ENCODE measurements at regions not wholly inside any gene's neighbourhood (a gene's known extent, or its start where the extent isn't known, plus 50 kb on each side); places are given as distances from the start of the nearest gene placed in this dataset.

GRCh38 chr2:13014783-13015182 lies 298.0 kb downstream of the TRIB2 start:
- no TSS peak for BruUV-seq (replicated peaks)
- Histone ChIP-seq H4K20me1 (ENCODE audit: insufficient read depth, low read length) (no peaks in the 10 kb centered on the region), H3K36me3 (replicated peaks in 1 of 2; ENCODE audit: control insufficient read depth in 1 of 2, insufficient read depth in 2 of 2, low read length in 2 of 2) (no peaks in the 10 kb centered on the region), H2AFZ (ENCODE audit: low read length) (no peak overlapping the region), H3K27ac (ENCODE audit: extremely low read length, insufficient read depth, low read length) (no peak overlapping the region), H3K79me2 (ENCODE audit: insufficient read depth, low read length) (no peaks in the 10 kb centered on the region), H3K9me3 (ENCODE audit: low read length) (no peaks in the 10 kb centered on the region), H3K27me3 (ENCODE audit: control insufficient read depth in 1 of 2, insufficient read depth in 2 of 2, low read length in 2 of 2) (no peaks in the 10 kb centered on the region), H3K4me1 (ENCODE audit: insufficient read depth, low read length) (no peaks in the 10 kb centered on the region), H3K4me3 (replicated peaks in 1 of 3; ENCODE audit: insufficient read depth in 1 of 3, low read depth in 2 of 3, low read length in 3 of 3) (no peak overlapping the region), H3K4me2 (ENCODE audit: low read depth, low read length) (no peak overlapping the region), H3K9ac (ENCODE audit: insufficient read depth, low read depth, low read length) (no peak overlapping the region)
- ChIA-PET POLR2A (no interaction called here), CTCF (ENCODE audit: low intra/inter-chr PET ratio, low total read pairs) (no interaction called here)
- TF ChIP-seq CCAR2 (optimal IDR thresholded peaks at IDR 0.05; ENCODE audit: low read depth, low read length) (no peak), MNT (IDR thresholded peaks at IDR 0.05) (peak; percentile 38; the same call in 1 of the 2 replicates)
- ATAC-seq = no peak
- intact Hi-C loops (cut with micrococcal nuclease; ENCODE audit: unreplicated experiment) = no loop called here
- WGBS (ENCODE audit: low lambda C conversion rate) = 98% methylated on average over 3 of the region's 3 CpGs
- no peak for DNase-seq (ENCODE audit: low spot score)
- in situ Hi-C loops (cut with HindIII; ENCODE audit: extremely low pct_ligation_motif_present, low pct_unique_long_range_greater_than_20kb) = no loop called here
- FAIRE-seq = no peak

- in situ Hi-C loops (cut with HindIII; ENCODE audit: extremely low pct_ligation_motif_present, low pct_unique_long_range_greater_than_20kb) (no loop called here), intact Hi-C loops (cut with micrococcal nuclease; ENCODE audit: unreplicated experiment) (no loop called here)
- no peak for FAIRE-seq
- ATAC-seq = no peak
- CTCF ChIA-PET (ENCODE audit: low intra/inter-chr PET ratio, low total read pairs) = no interaction called here
- Histone ChIP-seq H3K4me2 (ENCODE audit: low read depth, low read length) (no peak overlapping the region), H3K27me3 (ENCODE audit: control insufficient read depth in 1 of 2, insufficient read depth in 2 of 2, low read length in 2 of 2) (no peaks in the 10 kb centered on the region), H3K27ac (ENCODE audit: extremely low read length, insufficient read depth, low read length) (no peak overlapping the region), H3K79me2 (ENCODE audit: insufficient read depth, low read length) (no peaks in the 10 kb centered on the region), H3K4me3 (replicated peaks in 1 of 3; ENCODE audit: insufficient read depth in 1 of 3, low read depth in 2 of 3, low read length in 3 of 3) (no peak overlapping the region), H3K36me3 (replicated peaks in 1 of 2; ENCODE audit: control insufficient read depth in 1 of 2, insufficient read depth in 2 of 2, low read length in 2 of 2) (no peaks in the 10 kb centered on the region), H2AFZ (ENCODE audit: low read length) (no peak overlapping the region), H3K9ac (ENCODE audit: insufficient read depth, low read depth, low read length) (no peak overlapping the region), H4K20me1 (ENCODE audit: insufficient read depth, low read length) (no peaks in the 10 kb centered on the region), H3K9me3 (ENCODE audit: low read length) (no peaks in the 10 kb centered on the region), H3K4me1 (ENCODE audit: insufficient read depth, low read length) (no peaks in the 10 kb centered on the region)
- POLR2A ChIA-PET = no interaction called here
- no TSS peak for BruUV-seq (replicated peaks)
- WGBS (ENCODE audit: low lambda C conversion rate) = 32% methylated on average over 2 of the region's 2 CpGs
- DNase-seq (ENCODE audit: low spot score) = no peak
- TF ChIP-seq ONECUT2 (CRISPR knock-in tag; IDR thresholded peaks at IDR 0.05) (no peak), ZNF101 (CRISPR knock-in tag; IDR thresholded peaks at IDR 0.05; ENCODE audit: borderline replicate concordance, low read depth) (no peak), ZKSCAN5 (CRISPR knock-in tag; IDR thresholded peaks at IDR 0.05) (no peak), NRL (CRISPR knock-in tag; IDR thresholded peaks at IDR 0.05; ENCODE audit: borderline replicate concordance) (no peak), SNAPC2 (CRISPR knock-in tag; IDR thresholded peaks at IDR 0.05) (no peak), CREB3 (CRISPR knock-in tag; IDR thresholded peaks at IDR 0.05) (no peak), ZNF761 (CRISPR knock-in tag; conservative IDR thresholded peaks at IDR 0.05) (no peak), PHF8 (CRISPR knock-in tag; IDR thresholded peaks at IDR 0.05) (no peak), AHR (CRISPR knock-in tag; IDR thresholded peaks at IDR 0.05) (no peak), ZFP36L1 (CRISPR knock-in tag; IDR thresholded peaks at IDR 0.05) (no peak), RBM39 (IDR thresholded peaks at IDR 0.05; ENCODE audit: low read depth, low read length, poor library complexity, severe bottlenecking) (no peak), PPARG (CRISPR knock-in tag; conservative IDR thresholded peaks at IDR 0.05) (no peak), ZSCAN20 (CRISPR knock-in tag; IDR thresholded peaks at IDR 0.05; ENCODE audit: borderline replicate concordance) (no peak), PAF1 (CRISPR knock-in tag; IDR thresholded peaks at IDR 0.05) (no peak)
Measured at GRCh38 chr2:13015532-13016320, 299.0 kb downstream of the TRIB2 start.

Measured in HepG2 (cell line).